NCI-H1694 (cell line): ENCODE measurements at regions not wholly inside any gene's neighbourhood (a gene's known extent, or its start where the extent isn't known, plus 50 kb on each side); places are given as distances from the start of the nearest gene placed in this dataset.

Experiments used
- DNase-seq: peaks from one replicate; lab custom pipeline; 2025; lab: John Stamatoyannopoulos, UW

GRCh38 chr4:160235285-160235684 is 1132.4 kb downstream of the RAPGEF2 start:
- DNase-seq, result no peak

GRCh38 chr4:160235771-160236170 is 1132.9 kb downstream of the RAPGEF2 start:
- no peak for DNase-seq

GRCh38 chr4:160238790-160239189 is 1135.9 kb downstream of the RAPGEF2 start:
- DNase-seq, result no peak

GRCh38 chr4:160247091-160247656 is 1144.3 kb downstream of the RAPGEF2 start:
- no peak for DNase-seq

- DNase-seq, result no peak
Measured at GRCh38 chr4:160251522-160252170, 1148.8 kb downstream of the RAPGEF2 start.

GRCh38 chr4:160257318-160257717 is 1154.4 kb downstream of the RAPGEF2 start:
- no peak for DNase-seq

- DNase-seq, result no peak
Measured at GRCh38 chr4:160265014-160265413, 1162.1 kb downstream of the RAPGEF2 start.

GRCh38 chr4:160265836-160266235 is 1163.0 kb downstream of the RAPGEF2 start:
- no peak for DNase-seq

GRCh38 chr4:160276785-160277325 is 1174.0 kb downstream of the RAPGEF2 start:
- DNase-seq, result no peak

GRCh38 chr4:160283081-160283480 is 1180.2 kb downstream of the RAPGEF2 start:
- DNase-seq, result no peak

- DNase-seq, result no peak
Measured at GRCh38 chr4:160284516-160284915, 1181.6 kb downstream of the RAPGEF2 start.

GRCh38 chr4:160286051-160286450 is 1183.2 kb downstream of the RAPGEF2 start:
- DNase-seq, result no peak

- DNase-seq, result no peak
Measured at GRCh38 chr4:160296476-160296875, 1193.6 kb downstream of the RAPGEF2 start.

- no peak for DNase-seq
Measured at GRCh38 chr4:160299177-160299576, 1196.3 kb downstream of the RAPGEF2 start.

- DNase-seq, result no peak
Measured at GRCh38 chr4:160299608-160300007, 1196.7 kb downstream of the RAPGEF2 start.

GRCh38 chr4:160316036-160316435 is 1213.2 kb downstream of the RAPGEF2 start:
- no peak for DNase-seq

- no peak for DNase-seq
Measured at GRCh38 chr4:160318567-160319220, 1215.8 kb downstream of the RAPGEF2 start.

GRCh38 chr4:160319221-160319867 is 1216.5 kb downstream of the RAPGEF2 start:
- no peak for DNase-seq

- no peak for DNase-seq
Measured at GRCh38 chr4:160319868-160320260, 1217.0 kb downstream of the RAPGEF2 start.

GRCh38 chr4:160326110-160326509 is 1223.2 kb downstream of the RAPGEF2 start:
- no peak for DNase-seq

GRCh38 chr4:160347197-160347596 is 1244.3 kb downstream of the RAPGEF2 start:
- DNase-seq, result no peak

- DNase-seq, result no peak
Measured at GRCh38 chr4:160350944-160351343, 1248.1 kb downstream of the RAPGEF2 start.

GRCh38 chr4:160352637-160353036 is 1249.8 kb downstream of the RAPGEF2 start:
- no peak for DNase-seq
